Neural progenitor cell (in vitro differentiated cells): ENCODE measurements at regions not wholly inside any gene's neighbourhood (a gene's known extent, or its start where the extent isn't known, plus 50 kb on each side); places are given as distances from the start of the nearest gene placed in this dataset.

Experiments
- DNase-seq: peaks from one replicate; pipeline ENCODE4 v3.0.0-alpha.2; 2016; ENCODE audit warnings: low spot score
- H2AFZ ChIP-seq: fragments of 200-600 bp; sonication (generic); replicated peaks from 2 replicates; pipeline ENCODE4 v1.6.1; 2016; ENCODE audit warnings: antibody characterized with exemption
- H3F3A ChIP-seq: fragments of 200-600 bp; sonication (generic); 2 replicates; pipeline ENCODE4 v1.6.1; 2016; ENCODE audit warnings: antibody characterized with exemption, low read depth
- H3K27ac ChIP-seq: fragments of 200-600 bp; sonication (generic); 2 replicates; pipeline ENCODE4 v1.5.1; 2016; ENCODE audit warnings: mild to moderate bottlenecking
- H3K27me3 ChIP-seq: fragments of 200-600 bp; sonication (generic); 2 replicates; pipeline ENCODE4 v1.6.1; 2016; ENCODE audit warnings: mild to moderate bottlenecking, moderate library complexity
- H3K36me3 ChIP-seq: fragments of 200-600 bp; sonication (generic); 2 replicates; pipeline ENCODE4 v1.5.1; 2016
- H3K4me1 ChIP-seq: fragments of 200-600 bp; sonication (generic); 2 replicates; pipeline ENCODE4 v1.6.1; 2016; ENCODE audit warnings: mixed run types
- H3K4me2 ChIP-seq: fragments of 200-600 bp; sonication (generic); 2 replicates; pipeline ENCODE4 v1.6.1; 2016
- H3K4me3 ChIP-seq: fragments of 200-600 bp; sonication (generic); 2 replicates; pipeline ENCODE4 v1.5.1; 2016
- H3K79me2 ChIP-seq: fragments of 200-600 bp; sonication (generic); 2 replicates; pipeline ENCODE4 v1.6.1; 2016; ENCODE audit warnings: low read depth
- H3K9ac ChIP-seq: fragments of 200-600 bp; sonication (generic); 2 replicates; pipeline ENCODE4 v1.6.1; 2016
- H3K9me3 ChIP-seq: fragments of 200-600 bp; sonication (generic); 2 replicates; pipeline ENCODE4 v1.5.1; 2016; ENCODE audit warnings: low read depth
- H4K20me1 ChIP-seq: fragments of 200-600 bp; sonication (generic); 2 replicates; pipeline ENCODE4 v1.6.1; 2016; ENCODE audit warnings: low read depth
- H3K27ac Mint-ChIP-seq: 3 replicates; pipeline ENCODE4 v1.8.0; 2021; ENCODE audit warnings: mixed read lengths
- H3K27me3 Mint-ChIP-seq: 2 replicates; pipeline ENCODE4 v1.8.0; 2022; ENCODE audit warnings: low read depth, mild to moderate bottlenecking, inconsistent platforms, moderate library complexity, mixed read lengths; ENCODE audit not compliant: insufficient read depth
- H3K36me3 Mint-ChIP-seq: 3 replicates; pipeline ENCODE4 v1.8.0; 2021; ENCODE audit warnings: mixed read lengths
- H3K4me1 Mint-ChIP-seq: 3 replicates; pipeline ENCODE4 v1.8.0; 2021; ENCODE audit warnings: mixed read lengths
- H3K4me3 Mint-ChIP-seq: 3 replicates; pipeline ENCODE4 v1.8.0; 2021; ENCODE audit warnings: mild to moderate bottlenecking, moderate library complexity, mixed read lengths
- H3K9me3 Mint-ChIP-seq: 3 replicates; pipeline ENCODE4 v1.8.0; 2020; ENCODE audit warnings: mixed read lengths
- EZH2 ChIP-seq: fragments of 200-600 bp; sonication (generic); IDR thresholded peaks from 2 replicates; pipeline ENCODE4 v1.6.1; 2017; ENCODE audit warnings: antibody characterized with exemption, mild to moderate bottlenecking, moderate library complexity
- EZH2phosphoT487 ChIP-seq: fragments of 200-600 bp; sonication (generic); IDR thresholded peaks from 2 replicates; pipeline ENCODE4 v1.6.1; 2017; ENCODE audit warnings: antibody characterized with exemption
- TF ChIP-seq, protein P1 (sequence below): fragments of 200-600 bp; sonication (generic); IDR thresholded peaks from 2 replicates; pipeline ENCODE4 v1.5.1; 2017; ENCODE audit warnings: antibody characterized with exemption, mild to moderate bottlenecking

DNA sequence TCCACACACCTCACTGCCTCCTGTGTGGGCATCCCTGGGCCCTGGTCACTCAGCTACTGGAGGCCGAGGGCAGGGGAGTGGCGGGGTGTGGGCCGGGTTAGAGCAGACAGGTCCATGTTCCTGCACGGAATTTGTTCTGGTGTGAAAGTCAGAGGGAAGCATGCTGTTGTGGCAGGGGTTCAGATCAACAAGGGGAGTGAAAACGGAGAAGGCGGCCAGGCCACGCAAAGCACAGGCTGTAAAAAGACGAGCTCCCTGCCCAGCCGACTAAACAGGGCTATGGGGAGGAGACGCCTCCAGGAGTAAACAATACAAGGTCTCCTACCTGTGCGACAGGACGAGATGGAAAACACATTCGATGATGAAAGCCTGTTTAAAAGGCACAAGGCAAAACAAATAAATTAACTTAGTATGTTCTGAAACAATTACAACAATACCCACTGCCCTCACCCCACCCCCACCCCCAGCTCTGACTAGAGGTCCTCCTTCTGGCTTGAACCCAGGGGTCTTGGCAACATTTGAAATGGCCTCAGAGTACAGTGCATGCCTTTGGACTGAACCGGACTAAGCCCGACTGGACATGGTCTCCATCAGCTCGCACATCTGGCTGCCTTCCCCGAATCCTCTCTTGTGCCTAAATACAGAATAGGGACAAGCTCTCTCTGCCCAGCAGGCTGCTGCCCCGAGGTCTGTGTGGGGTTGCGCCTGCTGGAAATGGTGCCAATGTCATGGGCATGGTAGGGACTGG, 274.9 kb upstream of the DIO3 start:
- no peak overlapping the region for H3K4me3 Mint-ChIP-seq
- Histone ChIP-seq H3K9me3 (no peaks in the 10 kb centered on the region), H3K4me3 (no peak overlapping the region), H3K27me3 (no peaks in the 10 kb centered on the region), H3K36me3 (no peaks in the 10 kb centered on the region), H3F3A (no peaks in the 10 kb centered on the region), H2AFZ (no peak overlapping the region), H3K27ac (no peak overlapping the region), H3K9ac (no peak overlapping the region), H3K4me1 (no peaks in the 10 kb centered on the region), H3K4me2 (no peak overlapping the region), H3K79me2 (no peaks in the 10 kb centered on the region), H4K20me1 (no peaks in the 10 kb centered on the region)
- TF ChIP-seq, protein P1, sequence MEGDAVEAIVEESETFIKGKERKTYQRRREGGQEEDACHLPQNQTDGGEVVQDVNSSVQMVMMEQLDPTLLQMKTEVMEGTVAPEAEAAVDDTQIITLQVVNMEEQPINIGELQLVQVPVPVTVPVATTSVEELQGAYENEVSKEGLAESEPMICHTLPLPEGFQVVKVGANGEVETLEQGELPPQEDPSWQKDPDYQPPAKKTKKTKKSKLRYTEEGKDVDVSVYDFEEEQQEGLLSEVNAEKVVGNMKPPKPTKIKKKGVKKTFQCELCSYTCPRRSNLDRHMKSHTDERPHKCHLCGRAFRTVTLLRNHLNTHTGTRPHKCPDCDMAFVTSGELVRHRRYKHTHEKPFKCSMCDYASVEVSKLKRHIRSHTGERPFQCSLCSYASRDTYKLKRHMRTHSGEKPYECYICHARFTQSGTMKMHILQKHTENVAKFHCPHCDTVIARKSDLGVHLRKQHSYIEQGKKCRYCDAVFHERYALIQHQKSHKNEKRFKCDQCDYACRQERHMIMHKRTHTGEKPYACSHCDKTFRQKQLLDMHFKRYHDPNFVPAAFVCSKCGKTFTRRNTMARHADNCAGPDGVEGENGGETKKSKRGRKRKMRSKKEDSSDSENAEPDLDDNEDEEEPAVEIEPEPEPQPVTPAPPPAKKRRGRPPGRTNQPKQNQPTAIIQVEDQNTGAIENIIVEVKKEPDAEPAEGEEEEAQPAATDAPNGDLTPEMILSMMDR: no peak
- no peak for TF ChIP-seq EZH2phosphoT487
- no peak for TF ChIP-seq EZH2
- no peaks in the 10 kb centered on the region for H3K36me3 Mint-ChIP-seq
- no peak overlapping the region for H3K27ac Mint-ChIP-seq
- H3K27me3 Mint-ChIP-seq: peaks cover 7% of the 10 kb centered on the region
- peaks cover 18% of the 10 kb centered on the region for H3K4me1 Mint-ChIP-seq
- no peak for DNase-seq
- peaks cover 2% of the 10 kb centered on the region for H3K9me3 Mint-ChIP-seq

DNA sequence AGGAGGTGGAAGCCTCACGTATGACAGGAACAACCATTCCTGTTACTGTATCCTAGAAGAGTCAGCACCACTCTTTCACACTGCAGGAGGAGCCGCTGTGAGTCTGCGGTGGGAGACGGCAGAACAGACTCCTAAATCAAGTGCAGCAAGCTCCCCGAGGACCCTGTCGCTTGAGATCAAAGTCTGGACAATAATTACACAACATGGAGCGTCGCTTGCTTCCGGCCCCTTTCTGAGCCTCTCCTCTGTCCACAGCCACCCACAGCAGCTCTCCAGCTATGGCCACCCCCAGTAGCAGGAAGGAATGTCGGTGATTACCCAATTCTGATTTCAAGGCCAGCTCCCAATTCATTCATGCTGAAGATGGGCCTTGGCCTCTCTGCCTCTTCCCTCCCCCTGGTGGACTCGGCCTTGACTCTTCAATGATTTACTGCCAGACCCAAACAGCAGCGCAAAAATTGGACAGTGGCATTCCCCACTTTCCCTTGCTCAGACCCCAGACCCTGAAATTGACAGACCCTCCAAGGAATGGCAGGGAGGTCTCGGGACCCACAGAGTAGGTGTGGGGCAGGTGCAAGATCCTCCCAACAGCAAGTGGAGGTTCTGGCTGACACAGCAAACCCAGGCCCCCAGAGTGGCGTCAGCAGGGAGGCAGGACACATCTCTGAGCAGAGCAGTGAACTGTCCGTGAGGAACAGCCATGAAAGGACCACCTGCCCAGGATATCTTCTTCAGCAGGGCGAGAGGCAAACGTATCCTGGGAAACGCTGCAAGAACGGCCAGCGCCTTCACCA, 272.7 kb upstream of the DIO3 start:
- Histone ChIP-seq H3K79me2 (no peaks in the 10 kb centered on the region), H2AFZ (no peak overlapping the region), H4K20me1 (no peaks in the 10 kb centered on the region), H3K27me3 (no peaks in the 10 kb centered on the region), H3K4me3 (no peak overlapping the region), H3K4me2 (no peak overlapping the region), H3K36me3 (no peaks in the 10 kb centered on the region), H3F3A (no peaks in the 10 kb centered on the region), H3K9me3 (no peaks in the 10 kb centered on the region), H3K27ac (no peak overlapping the region), H3K9ac (no peak overlapping the region), H3K4me1 (no peaks in the 10 kb centered on the region)
- no peak overlapping the region for H3K27ac Mint-ChIP-seq
- H3K4me1 Mint-ChIP-seq: peaks cover 24% of the 10 kb centered on the region
- TF ChIP-seq EZH2phosphoT487 (no peak), EZH2 (no peak)
- TF ChIP-seq, protein P1: no peak
- H3K4me3 Mint-ChIP-seq: no peak overlapping the region
- peaks cover 7% of the 10 kb centered on the region for H3K9me3 Mint-ChIP-seq
- no peak for DNase-seq
- peaks cover 7% of the 10 kb centered on the region for H3K27me3 Mint-ChIP-seq
- H3K36me3 Mint-ChIP-seq: no peaks in the 10 kb centered on the region

DNA sequence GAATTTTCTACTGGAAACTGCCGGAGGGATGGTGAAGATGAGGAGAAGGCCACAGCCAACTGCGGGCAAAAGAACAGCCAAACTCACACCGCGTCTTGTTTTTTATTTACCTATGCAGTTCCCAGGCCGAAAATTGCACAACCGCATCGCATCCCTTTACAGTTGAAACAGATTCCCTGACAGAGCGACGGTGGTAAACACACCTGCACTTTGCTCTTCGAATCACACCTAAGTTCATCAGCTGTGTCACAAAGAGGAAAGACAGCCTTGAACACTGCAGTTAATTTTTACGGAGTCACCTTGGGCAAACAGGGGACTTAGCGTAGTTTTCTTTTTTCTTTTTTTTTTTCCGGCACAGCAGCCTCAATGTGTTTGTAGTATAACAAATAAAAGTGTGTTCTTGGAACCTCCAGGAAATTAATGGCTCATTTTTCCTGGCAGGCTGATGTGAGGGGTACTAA, 272.0 kb upstream of the DIO3 start:
- Histone ChIP-seq H4K20me1 (no peaks in the 10 kb centered on the region), H3K9ac (no peak overlapping the region), H3K27ac (no peak overlapping the region), H3K36me3 (no peaks in the 10 kb centered on the region), H3K9me3 (no peaks in the 10 kb centered on the region), H3K4me1 (no peaks in the 10 kb centered on the region), H3K79me2 (no peaks in the 10 kb centered on the region), H2AFZ (no peak overlapping the region), H3K4me2 (no peak overlapping the region), H3F3A (no peaks in the 10 kb centered on the region), H3K4me3 (no peak overlapping the region), H3K27me3 (no peaks in the 10 kb centered on the region)
- no peak for DNase-seq
- Mint-ChIP-seq H3K27ac (no peak overlapping the region), H3K4me1 (peaks cover 27% of the 10 kb centered on the region), H3K27me3 (peaks cover 7% of the 10 kb centered on the region), H3K36me3 (no peaks in the 10 kb centered on the region), H3K9me3 (peaks cover 8% of the 10 kb centered on the region), H3K4me3 (no peak overlapping the region)
- TF ChIP-seq EZH2phosphoT487 (no peak), EZH2 (no peak)
- TF ChIP-seq, protein P1: no peak
